GM19452 (cell line): ENCODE measurements at regions not wholly inside any gene's neighbourhood (a gene's known extent, or its start where the extent isn't known, plus 50 kb on each side); places are given as distances from the start of the nearest gene placed in this dataset.
A peak's percentile ranks its signal among the peaks of the same experiment; 100 is the strongest.

Experiments
- ATAC-seq: cut with Tn5 transposase; IDR thresholded peaks from one replicate; pipeline ENCODE4 v1.9.1; 2021; ENCODE audit not compliant: unreplicated experiment

GRCh38 chr17:77358801-77359200 lies 218.0 kb downstream of the SEC14L1 start:
- ATAC-seq, result no peak

DNA sequence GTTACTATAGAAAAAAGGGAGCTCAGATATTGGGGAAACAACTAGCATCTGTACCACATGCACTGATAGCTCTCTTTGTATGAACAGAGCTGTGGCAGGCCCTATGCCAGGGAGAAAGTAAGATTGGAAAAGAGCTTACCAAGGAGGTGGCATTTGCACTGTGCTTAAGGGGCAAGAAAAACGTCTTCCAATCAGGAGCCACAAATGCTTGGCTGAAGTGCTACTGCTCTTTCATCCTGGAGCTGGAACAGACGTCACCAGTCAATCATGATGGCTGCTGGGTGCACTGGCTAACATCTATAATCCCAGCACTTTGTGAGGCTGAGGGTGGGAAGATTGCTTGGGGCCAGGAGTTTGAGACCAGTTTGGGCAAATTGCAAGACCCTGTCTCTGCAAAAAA lies 218.5 kb downstream of the SEC14L1 start:
- no peak for ATAC-seq

- ATAC-seq, result no peak
Observed at GRCh38 chr17:77361986-77362620, 221.3 kb downstream of the SEC14L1 start.

DNA sequence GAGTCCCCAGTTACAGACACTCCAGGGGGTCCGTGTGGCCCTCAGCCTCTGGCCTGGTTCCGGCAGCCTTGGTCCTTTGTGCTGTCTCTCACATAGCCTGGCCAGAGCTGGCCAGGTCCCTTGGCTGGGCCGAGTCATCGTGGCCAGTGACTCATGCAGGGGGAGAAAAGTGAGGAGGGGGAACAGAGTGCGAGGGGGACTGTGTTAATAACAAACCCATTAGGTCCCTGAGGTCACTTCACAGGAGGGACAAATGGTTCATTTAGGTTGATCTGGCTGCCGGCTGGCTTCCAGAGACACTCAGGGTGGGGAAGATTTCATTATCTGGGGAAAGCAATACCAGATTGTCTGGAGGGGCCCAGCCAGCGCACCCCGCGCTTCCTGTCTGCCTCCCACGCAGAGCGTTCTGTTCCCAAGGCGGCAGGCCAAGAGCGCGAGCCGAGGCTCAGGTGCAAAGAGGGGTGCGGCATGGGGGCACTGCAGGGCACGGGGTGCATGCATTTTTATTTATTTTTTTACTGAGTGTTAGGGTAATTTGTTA lies 223.1 kb downstream of the SEC14L1 start:
- ATAC-seq, result no peak

GRCh38 chr17:77364381-77364911 lies 223.7 kb downstream of the SEC14L1 start:
- no peak for ATAC-seq

DNA sequence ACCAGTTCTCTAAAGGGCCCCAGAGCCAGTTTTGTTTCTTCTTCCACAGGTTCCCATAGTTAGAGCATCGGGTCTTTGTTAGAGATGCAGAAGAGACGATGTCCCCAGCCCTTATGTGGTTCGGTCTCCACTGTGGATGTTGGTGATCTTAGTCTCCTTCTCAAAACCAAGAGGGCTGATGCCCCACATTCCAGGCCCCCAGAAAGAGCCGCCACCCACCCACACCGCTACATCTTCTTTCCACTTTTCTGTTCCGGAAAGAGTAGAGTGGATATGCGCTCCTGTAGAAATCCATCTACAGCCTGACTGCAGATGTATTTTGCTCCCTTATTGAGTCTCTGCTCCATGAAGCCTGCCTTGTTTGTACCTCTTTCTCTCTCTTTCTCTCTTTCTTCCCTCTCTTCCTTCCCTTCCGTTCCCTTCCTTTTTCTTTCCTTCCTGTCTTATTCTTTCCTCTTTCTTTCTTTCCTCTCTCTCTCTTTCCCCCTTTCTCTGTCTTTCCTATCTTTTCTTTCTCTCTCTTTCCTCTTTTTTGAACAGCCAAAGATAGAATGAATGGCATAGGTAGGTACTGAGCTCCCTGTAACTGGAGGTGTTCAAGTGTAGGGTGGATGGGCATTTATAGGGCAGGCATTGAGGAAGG lies 224.3 kb downstream of the SEC14L1 start:
- ATAC-seq, result no peak

- ATAC-seq, result no peak
Observed at GRCh38 chr17:77365584-77366186, 224.9 kb downstream of the SEC14L1 start.

- ATAC-seq, result no peak
Observed at GRCh38 chr17:77366206-77366557, 225.4 kb downstream of the SEC14L1 start.

GRCh38 chr17:77366558-77367245 lies 225.9 kb downstream of the SEC14L1 start:
- no peak for ATAC-seq

DNA sequence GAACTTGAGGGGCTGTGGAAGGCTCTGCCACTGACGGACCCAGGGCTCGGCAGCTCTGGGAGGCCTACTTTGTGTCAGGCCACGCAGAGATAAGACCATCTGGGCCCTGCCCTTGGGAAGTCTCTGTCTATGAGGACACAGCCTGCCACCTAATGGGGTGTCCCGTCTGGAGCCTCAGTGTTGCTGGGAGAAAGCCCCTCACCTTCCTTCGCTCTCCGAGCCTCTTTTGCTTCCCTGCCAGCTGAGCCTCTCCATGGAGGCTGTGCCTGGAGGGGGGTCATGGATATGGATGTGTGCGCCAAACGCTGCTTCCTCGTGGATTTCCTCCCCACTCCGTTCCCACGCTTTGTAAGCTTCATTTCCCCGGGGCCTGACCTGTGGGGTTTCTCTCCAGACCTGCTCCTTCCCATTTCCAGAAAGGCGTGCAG lies 228.8 kb downstream of the SEC14L1 start:
- ATAC-seq, result no peak

GRCh38 chr17:77370586-77370985 lies 229.8 kb downstream of the SEC14L1 start:
- no peak for ATAC-seq

DNA sequence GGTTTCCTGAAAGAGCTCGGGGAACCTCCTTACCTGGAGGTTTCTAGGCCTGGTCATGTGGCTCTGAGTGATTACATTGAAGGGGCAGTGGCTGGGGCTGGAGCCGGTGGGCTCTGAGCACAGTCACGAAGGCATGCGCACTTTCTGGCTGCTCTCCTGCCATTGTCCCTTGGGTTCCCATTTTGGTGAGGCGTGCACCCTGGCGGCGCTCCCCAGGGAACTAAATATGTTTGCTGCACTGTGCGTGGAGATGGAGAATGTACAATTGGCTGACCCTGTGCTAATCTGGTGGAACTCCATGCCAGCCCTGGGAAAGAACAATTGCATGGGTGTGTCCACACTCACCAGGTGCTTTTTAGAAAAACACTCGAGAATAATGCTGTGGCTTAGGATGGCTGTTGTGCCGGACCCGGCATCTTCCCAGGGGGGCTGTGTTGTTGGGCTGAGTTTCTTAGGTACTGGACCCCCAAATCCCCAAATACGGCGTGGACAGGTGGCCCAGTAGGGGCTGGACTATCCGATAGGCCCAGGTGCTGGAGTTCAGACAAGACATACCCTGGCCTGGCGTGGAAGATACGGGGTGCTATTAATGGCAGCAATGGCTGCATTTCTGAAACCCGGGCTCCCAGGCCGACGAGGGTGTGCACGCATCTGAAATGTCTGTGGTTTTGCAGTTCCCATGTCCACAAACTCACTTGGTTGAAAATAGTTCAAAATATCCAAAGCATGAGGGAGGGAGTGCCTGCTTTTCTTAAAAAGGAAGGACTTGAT lies 230.5 kb downstream of the SEC14L1 start:
- no peak for ATAC-seq

DNA sequence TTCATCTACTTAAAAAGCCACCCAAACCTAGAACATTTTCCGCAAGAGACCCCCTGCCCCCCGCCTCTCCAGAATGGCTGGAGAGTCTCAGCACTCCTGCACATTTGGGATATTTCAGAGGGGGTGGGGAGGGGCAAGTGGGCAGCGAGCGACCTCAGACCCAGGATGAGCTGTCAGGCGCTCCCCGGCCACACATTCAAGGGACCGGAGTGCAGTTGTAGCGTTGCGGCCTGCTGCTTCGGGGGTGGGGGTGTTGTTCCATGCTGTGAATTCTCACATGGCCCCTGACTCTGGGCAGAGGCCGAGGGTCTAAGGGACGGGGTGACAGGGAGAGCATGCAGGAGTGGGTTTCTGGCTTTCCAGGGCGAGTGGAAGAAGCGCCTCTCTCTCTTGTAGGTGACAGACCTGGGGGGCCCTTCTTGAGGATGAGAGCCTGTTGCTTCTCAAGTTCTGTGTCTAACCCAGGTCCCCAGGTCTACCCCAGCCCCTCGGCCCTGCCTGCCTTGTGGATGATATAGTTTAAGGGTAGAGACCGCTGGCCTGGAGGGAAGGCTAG lies 231.2 kb downstream of the SEC14L1 start:
- no peak for ATAC-seq

GRCh38 chr17:77372444-77373298 lies 231.9 kb downstream of the SEC14L1 start:
- ATAC-seq, result peak; percentile 72

GRCh38 chr17:77373299-77374169 lies 232.8 kb downstream of the SEC14L1 start:
- ATAC-seq, result peak; percentile 29

DNA sequence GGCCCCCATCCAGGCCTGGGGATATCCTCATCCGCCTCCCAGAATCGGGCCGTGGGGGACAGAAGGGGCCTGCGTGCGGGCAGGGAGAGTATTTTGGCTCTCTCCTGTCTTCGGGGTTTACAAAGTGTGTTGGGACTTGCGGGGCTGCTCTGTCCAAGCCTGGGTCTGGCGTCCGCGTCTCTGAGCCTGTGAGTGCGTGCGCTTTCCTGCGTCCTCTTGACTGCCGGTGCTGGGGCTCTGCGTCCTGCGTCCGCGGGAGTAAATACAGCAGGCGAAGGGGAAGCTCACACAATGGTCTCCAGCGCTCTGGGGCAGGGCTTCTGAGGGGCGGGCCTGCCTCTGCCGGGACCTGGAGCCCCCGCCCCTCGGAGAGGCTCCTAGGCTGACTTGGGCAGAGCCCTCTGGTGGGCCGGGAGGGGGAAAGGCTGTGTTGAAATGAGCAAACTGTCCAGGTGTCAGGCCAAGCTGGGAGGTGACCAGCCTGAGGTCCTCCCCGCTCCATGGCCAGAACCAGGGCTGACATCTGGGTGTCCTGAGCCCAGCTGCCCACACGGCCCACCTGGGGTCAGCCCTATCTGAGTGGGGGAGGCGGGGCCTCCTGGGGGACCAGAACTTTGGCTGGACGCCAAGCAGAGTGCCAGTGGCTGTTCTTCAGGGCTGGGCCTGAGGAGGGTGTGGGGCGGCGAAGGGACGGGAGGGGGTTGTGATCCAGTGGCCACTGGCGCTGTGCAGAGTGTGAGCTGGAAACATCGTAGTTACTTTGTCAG lies 233.6 kb downstream of the SEC14L1 start:
- ATAC-seq, result no peak

DNA sequence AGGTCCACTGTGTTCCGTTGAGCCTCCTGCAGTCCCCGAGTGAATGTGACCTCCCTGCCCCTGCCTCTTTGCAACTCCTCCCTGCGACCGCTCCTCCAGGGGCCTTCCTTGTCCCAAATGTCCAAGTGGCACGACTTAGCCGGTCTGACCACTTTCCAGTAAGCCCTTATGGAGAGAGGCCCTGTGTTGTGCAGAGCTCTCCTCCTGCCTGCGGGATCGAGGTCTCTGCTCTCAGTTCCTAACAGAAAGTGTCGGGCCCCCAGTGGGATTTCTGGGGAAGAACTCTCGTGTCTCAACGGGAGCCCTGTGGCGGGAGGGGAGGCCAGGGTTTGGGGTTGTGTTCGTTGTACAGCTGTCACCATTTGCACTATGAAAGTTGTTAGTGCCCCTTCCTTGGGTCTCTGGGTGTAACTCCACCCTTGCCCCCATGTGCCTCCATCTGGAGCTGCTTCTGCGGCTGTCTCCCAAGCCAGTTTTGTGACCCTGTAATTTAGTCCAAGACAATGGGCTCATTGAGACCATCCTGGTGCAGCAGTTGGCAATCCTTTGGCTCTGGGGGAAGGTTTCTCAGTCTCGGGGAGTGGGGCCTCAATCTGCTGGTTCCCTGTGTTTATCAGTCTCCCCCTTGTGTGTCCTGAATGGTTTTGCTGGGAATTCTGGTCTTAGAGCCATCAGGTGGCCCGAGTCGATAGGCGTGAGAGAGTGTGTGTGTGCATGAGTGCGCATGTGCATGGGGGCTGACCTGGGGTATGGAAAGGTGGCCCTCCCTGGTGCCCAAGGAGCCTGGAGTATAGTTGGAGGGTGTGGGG lies 234.5 kb downstream of the SEC14L1 start:
- no peak for ATAC-seq
